GM23248 (cell line): ENCODE measurements at regions not wholly inside any gene's neighbourhood (a gene's known extent, or its start where the extent isn't known, plus 50 kb on each side); places are given as distances from the start of the nearest gene placed in this dataset.
A peak's percentile ranks its signal among the peaks of the same experiment; 100 is the strongest.

ENCODE experiments used
- DNase-seq: peaks from one replicate; pipeline ENCODE4 v3.0.0-alpha.2; 2015
- H2AFZ ChIP-seq: fragments of 200-600 bp; sonication (generic); 2 replicates; pipeline ENCODE4 v1.6.1; 2016; ENCODE audit warnings: antibody characterized with exemption
- H3F3A ChIP-seq: fragments of 200-600 bp; sonication (generic); 2 replicates; pipeline ENCODE4 v1.6.1; 2016; ENCODE audit warnings: mild to moderate bottlenecking, antibody characterized with exemption, mixed run types; ENCODE audit not compliant: insufficient read depth
- H3K27ac ChIP-seq: fragments of 200-600 bp; sonication (generic); 2 replicates; pipeline ENCODE4 v1.5.1; 2016; ENCODE audit warnings: mild to moderate bottlenecking
- H3K27me3 ChIP-seq: fragments of 200-600 bp; sonication (generic); replicated peaks from 2 replicates; pipeline ENCODE4 v1.6.1; 2016; ENCODE audit warnings: mild to moderate bottlenecking; ENCODE audit not compliant: insufficient read depth
- H3K36me3 ChIP-seq: fragments of 200-600 bp; sonication (generic); 2 replicates; pipeline ENCODE4 v1.6.1; 2016; ENCODE audit warnings: low read depth, mild to moderate bottlenecking
- H3K4me1 ChIP-seq: fragments of 200-600 bp; sonication (generic); 2 replicates; pipeline ENCODE4 v1.6.1; 2016; ENCODE audit warnings: mild to moderate bottlenecking; ENCODE audit not compliant: insufficient read depth
- H3K4me2 ChIP-seq: fragments of 200-600 bp; sonication (generic); one replicate; pipeline ENCODE4 v1.6.1; 2016; ENCODE audit warnings: mild to moderate bottlenecking; ENCODE audit not compliant: unreplicated experiment
- H3K4me3 ChIP-seq: fragments of 200-600 bp; sonication (generic); 2 replicates; pipeline ENCODE4 v1.5.1; 2016; ENCODE audit warnings: mild to moderate bottlenecking
- H3K79me2 ChIP-seq: fragments of 200-600 bp; sonication (generic); 2 replicates; pipeline ENCODE4 v1.6.1; 2016; ENCODE audit warnings: mild to moderate bottlenecking; ENCODE audit not compliant: insufficient read depth
- H3K9ac ChIP-seq: fragments of 200-600 bp; sonication (generic); 2 replicates; pipeline ENCODE4 v1.6.1; 2016; ENCODE audit warnings: mild to moderate bottlenecking
- H3K9me2 ChIP-seq: fragments of 200-600 bp; sonication (generic); 2 replicates; pipeline ENCODE4 v1.6.1; 2016; ENCODE audit warnings: mixed run types, mild to moderate bottlenecking, moderate library complexity; ENCODE audit not compliant: insufficient read depth
- H3K9me3 ChIP-seq: fragments of 200-600 bp; sonication (generic); one replicate; pipeline ENCODE4 v1.6.1; 2017; ENCODE audit warnings: low read depth
- H4K20me1 ChIP-seq: fragments of 200-600 bp; sonication (generic); 2 replicates; pipeline ENCODE4 v1.6.0; 2016; ENCODE audit not compliant: insufficient read depth
- EZH2 ChIP-seq: fragments of 200-600 bp; sonication (generic); IDR thresholded peaks from 2 replicates; pipeline ENCODE4 v1.6.1; 2018; ENCODE audit warnings: antibody characterized with exemption, mild to moderate bottlenecking; ENCODE audit not compliant: insufficient read depth, poor library complexity, severe bottlenecking
- EZH2phosphoT487 ChIP-seq: fragments of 200-600 bp; sonication (generic); IDR thresholded peaks from 2 replicates; pipeline ENCODE4 v1.6.1; 2018; ENCODE audit warnings: antibody characterized with exemption, moderate library complexity, mild to moderate bottlenecking, low read depth; ENCODE audit not compliant: insufficient read depth
- WGBS, 2 experiments: methylation state at CpG; one replicate each; pipeline ENCODE4 v1.1.6; 2015 to 2017; ENCODE audit warnings: low lambda C conversion rate in 2 of 2, low coverage in 1 of 2; ENCODE audit errors: missing lambda C conversion rate in 2 of 2; 5-methylcytosine and 5-hydroxymethylcytosine counted together
- in situ Hi-C: fragments of 300-500 bp; cut with MboI; formaldehyde crosslinking; loops from 2 replicates; pipeline ENCODE4 v1.15.0; 2020

GRCh38 chr6:25113436-25113835 lies 165.7 kb upstream of the CARMIL1 start:
- TF ChIP-seq EZH2phosphoT487 = no peak
- TF ChIP-seq EZH2 = no peak
- Histone ChIP-seq H3K9me3 (no peaks in the 10 kb centered on the region), H3K4me1 (no peaks in the 10 kb centered on the region), H2AFZ (no peak overlapping the region), H3K9me2 (no peaks in the 10 kb centered on the region), H3K9ac (no peak overlapping the region), H3F3A (no peaks in the 10 kb centered on the region), H3K4me2 (no peak overlapping the region), H3K79me2 (no peaks in the 10 kb centered on the region), H3K36me3 (peaks cover 24% of the 10 kb centered on the region; the same call in 1 of the 2 replicates), H3K27me3 (no peaks in the 10 kb centered on the region), H3K4me3 (no peak overlapping the region), H3K27ac (no peak overlapping the region), H4K20me1 (no peaks in the 10 kb centered on the region)
- no peak for DNase-seq
- WGBS, 2 experiments = 87 to 90% methylated on average over 4 of the region's 4 CpGs
- in situ Hi-C loops = no loop called here

GRCh38 chr6:25118038-25118437 lies 161.1 kb upstream of the CARMIL1 start:
- H2AFZ ChIP-seq = no peak overlapping the region
- no peak overlapping the region for H3K4me2 ChIP-seq
- H3K9me2 ChIP-seq = peaks cover 4% of the 10 kb centered on the region; the same call in 1 of the 2 replicates
- no peak for TF ChIP-seq EZH2phosphoT487
- TF ChIP-seq EZH2 = no peak
- no peak overlapping the region for H3K4me3 ChIP-seq
- no peaks in the 10 kb centered on the region for H3K27me3 ChIP-seq
- H3K9ac ChIP-seq = no peak overlapping the region
- in situ Hi-C loops = no loop called here
- no peaks in the 10 kb centered on the region for H4K20me1 ChIP-seq
- no peaks in the 10 kb centered on the region for H3K4me1 ChIP-seq
- no peaks in the 10 kb centered on the region for H3K9me3 ChIP-seq
- 96 to 99% methylated on average over 3 of the region's 3 CpGs for WGBS, 2 experiments
- H3F3A ChIP-seq = peaks cover 3% of the 10 kb centered on the region; the same call in 1 of the 2 replicates
- no peak for DNase-seq
- peaks cover 12% of the 10 kb centered on the region; the same call in 1 of the 2 replicates for H3K36me3 ChIP-seq
- H3K79me2 ChIP-seq = peaks cover 6% of the 10 kb centered on the region; the same call in 1 of the 2 replicates
- H3K27ac ChIP-seq = no peak overlapping the region

- Histone ChIP-seq H3K27ac (0 out of 2 replicates have a peak overlapping the region, but pooled peaks have one; percentile 10), H3K9me3 (no peaks in the 10 kb centered on the region), H3K9me2 (peaks cover 4% of the 10 kb centered on the region; the same call in 1 of the 2 replicates), H3K9ac (no peak overlapping the region), H3K79me2 (peaks cover 6% of the 10 kb centered on the region; the same call in 1 of the 2 replicates), H3K4me1 (no peaks in the 10 kb centered on the region), H3K36me3 (peaks cover 6% of the 10 kb centered on the region), H3K4me3 (no peak overlapping the region), H2AFZ (no peak overlapping the region), H3F3A (peaks cover 3% of the 10 kb centered on the region; the same call in 1 of the 2 replicates), H3K27me3 (no peaks in the 10 kb centered on the region), H4K20me1 (no peaks in the 10 kb centered on the region), H3K4me2 (no peak overlapping the region)
- DNase-seq = no peak
- TF ChIP-seq EZH2 (no peak), EZH2phosphoT487 (no peak)
- in situ Hi-C loops = no loop called here
Measured at GRCh38 chr6:25121186-25121585, 158.0 kb upstream of the CARMIL1 start.

- peaks cover 6% of the 10 kb centered on the region; the same call in 1 of the 2 replicates for H3K79me2 ChIP-seq
- peaks cover 6% of the 10 kb centered on the region for H3K36me3 ChIP-seq
- no peaks in the 10 kb centered on the region for H3K9me3 ChIP-seq
- no peak overlapping the region for H2AFZ ChIP-seq
- no peak overlapping the region for H3K4me3 ChIP-seq
- 0 out of 2 replicates have a peak overlapping the region, but pooled peaks have one; percentile 10 for H3K27ac ChIP-seq
- peaks cover 4% of the 10 kb centered on the region; the same call in 1 of the 2 replicates for H3K9me2 ChIP-seq
- H3K27me3 ChIP-seq = no peaks in the 10 kb centered on the region
- H3F3A ChIP-seq = peaks cover 3% of the 10 kb centered on the region; the same call in 1 of the 2 replicates
- H3K4me1 ChIP-seq = no peaks in the 10 kb centered on the region
- no peak overlapping the region for H3K9ac ChIP-seq
- no peak overlapping the region for H3K4me2 ChIP-seq
- H4K20me1 ChIP-seq = no peaks in the 10 kb centered on the region
- TF ChIP-seq EZH2phosphoT487 = no peak
- TF ChIP-seq EZH2 = no peak
- in situ Hi-C loops = no loop called here
- WGBS, 2 experiments = 10 to 11% methylated on average over 2 of the region's 2 CpGs
- DNase-seq = peak; percentile 54
Measured at GRCh38 chr6:25122001-25122400, 157.2 kb upstream of the CARMIL1 start.
